Hematopoietic multipotent progenitor cell treated with erythropoietin and hydrocortisone succinate and interleukin-3 and kit ligand, for 15 days (in vitro differentiated cells): ENCODE measurements at regions not wholly inside any gene's neighbourhood (a gene's known extent, or its start where the extent isn't known, plus 50 kb on each side); places are given as distances from the start of the nearest gene placed in this dataset.

Source experiments
- DNase-seq: peaks from one replicate; pipeline ENCODE4 v3.0.0-alpha.2; 2015; ENCODE audit warnings: low spot score

GRCh38 chr4:126935801-126936200 lies 697.0 kb upstream of the INTU start:
- no peak for DNase-seq

- DNase-seq, result no peak
These were observed 695.4 kb upstream of the INTU start for GRCh38 chr4:126937342-126937741.

GRCh38 chr4:126937846-126938422 lies 694.8 kb upstream of the INTU start:
- no peak for DNase-seq

- DNase-seq, result no peak
These were observed 693.4 kb upstream of the INTU start for GRCh38 chr4:126939401-126939800.

- DNase-seq, result no peak
These were observed 685.2 kb upstream of the INTU start for GRCh38 chr4:126947536-126947935.

- DNase-seq, result no peak
These were observed 678.0 kb upstream of the INTU start for GRCh38 chr4:126954537-126955291.

GRCh38 chr4:126955292-126956183 lies 677.2 kb upstream of the INTU start:
- DNase-seq, result no peak

GRCh38 chr4:126956184-126956897 lies 676.4 kb upstream of the INTU start:
- DNase-seq, result no peak

- no peak for DNase-seq
These were observed 675.2 kb upstream of the INTU start for GRCh38 chr4:126957556-126957955.

GRCh38 chr4:126957987-126958386 lies 674.8 kb upstream of the INTU start:
- no peak for DNase-seq

GRCh38 chr4:126958482-126958881 lies 674.3 kb upstream of the INTU start:
- no peak for DNase-seq

- no peak for DNase-seq
These were observed 673.6 kb upstream of the INTU start for GRCh38 chr4:126959056-126959745.

- no peak for DNase-seq
These were observed 672.0 kb upstream of the INTU start for GRCh38 chr4:126960760-126961159.

GRCh38 chr4:126961661-126962060 lies 671.1 kb upstream of the INTU start:
- DNase-seq, result no peak

GRCh38 chr4:126965877-126966276 lies 666.9 kb upstream of the INTU start:
- no peak for DNase-seq

- DNase-seq, result no peak
These were observed 663.2 kb upstream of the INTU start for GRCh38 chr4:126969360-126970235.

GRCh38 chr4:126973201-126973600 lies 659.6 kb upstream of the INTU start:
- DNase-seq, result no peak

GRCh38 chr4:126976850-126977632 lies 655.7 kb upstream of the INTU start:
- DNase-seq, result no peak

GRCh38 chr4:126986005-126986404 lies 646.8 kb upstream of the INTU start:
- no peak for DNase-seq

- no peak for DNase-seq
These were observed 645.9 kb upstream of the INTU start for GRCh38 chr4:126986828-126987227.
